Right renal cortex interstitium (tissue), 3 donors: ENCODE measurements at regions not wholly inside any gene's neighbourhood (a gene's known extent, or its start where the extent isn't known, plus 50 kb on each side); places are given as distances from the start of the nearest gene placed in this dataset.

Experiments used
- DNase-seq, 3 donors: peaks; one replicate each; pipeline ENCODE4 v3.0.0-alpha.2; 2013; ENCODE audit warnings: low read depth in 3 of 3, low spot score in 2 of 3

- no peak for DNase-seq
Observed at GRCh38 chr16:6863135-6863534, 469.5 kb upstream of the RBFOX1 start.

DNA sequence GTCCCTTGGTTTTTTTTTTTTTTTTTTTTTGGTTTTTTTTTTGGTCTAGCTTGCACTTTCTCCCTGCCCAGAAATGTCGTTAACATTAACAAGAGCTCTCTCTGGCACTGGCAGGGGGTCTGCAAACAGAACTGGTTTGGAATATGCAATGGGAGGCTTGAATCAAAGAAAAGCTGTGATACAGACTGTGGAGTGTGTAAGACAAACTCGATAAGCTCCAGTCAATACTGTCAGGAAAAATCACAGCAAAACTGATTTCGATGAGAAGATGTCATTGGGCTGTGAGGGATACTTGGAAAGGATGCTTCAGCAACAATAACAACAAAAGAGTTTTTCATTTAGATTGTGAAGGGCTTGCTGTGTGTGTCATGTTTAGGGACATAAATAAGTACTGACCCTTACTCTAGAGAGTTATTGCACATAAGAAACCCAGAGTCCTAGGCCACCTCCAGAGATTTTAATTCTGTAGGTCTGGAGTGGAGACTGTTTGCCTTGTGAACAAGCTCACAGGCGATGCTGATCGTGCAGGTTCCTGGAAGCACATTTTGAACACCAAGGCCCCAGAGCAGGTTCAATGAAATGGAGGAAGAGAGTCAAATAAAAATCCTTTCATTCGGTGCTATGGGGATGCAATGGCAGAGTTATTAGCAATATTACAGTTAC, 470.7 kb upstream of the RBFOX1 start:
- DNase-seq = no peak

GRCh38 chr16:6861135-6861814, 471.4 kb upstream of the RBFOX1 start:
- DNase-seq = no peak

DNA sequence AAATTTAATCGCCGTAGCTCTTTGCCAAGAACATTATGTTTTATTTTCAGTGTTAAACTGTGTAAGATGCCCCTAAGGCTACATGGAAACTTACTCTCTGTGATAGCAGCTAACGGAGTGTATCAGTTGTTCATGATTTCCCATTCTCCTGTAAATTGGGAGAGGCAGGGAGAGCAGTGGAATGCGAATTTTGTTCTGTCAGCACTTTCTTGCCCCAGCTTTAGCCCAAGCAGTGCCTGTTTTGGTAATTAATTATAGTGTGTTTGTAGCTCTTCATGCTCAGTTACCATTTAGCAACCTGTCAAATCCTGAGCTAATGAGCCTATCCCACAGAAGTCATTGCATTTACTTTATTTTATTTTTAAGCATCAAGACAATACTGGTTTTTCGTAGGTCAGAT, 475.1 kb upstream of the RBFOX1 start:
- DNase-seq = no peak

DNA sequence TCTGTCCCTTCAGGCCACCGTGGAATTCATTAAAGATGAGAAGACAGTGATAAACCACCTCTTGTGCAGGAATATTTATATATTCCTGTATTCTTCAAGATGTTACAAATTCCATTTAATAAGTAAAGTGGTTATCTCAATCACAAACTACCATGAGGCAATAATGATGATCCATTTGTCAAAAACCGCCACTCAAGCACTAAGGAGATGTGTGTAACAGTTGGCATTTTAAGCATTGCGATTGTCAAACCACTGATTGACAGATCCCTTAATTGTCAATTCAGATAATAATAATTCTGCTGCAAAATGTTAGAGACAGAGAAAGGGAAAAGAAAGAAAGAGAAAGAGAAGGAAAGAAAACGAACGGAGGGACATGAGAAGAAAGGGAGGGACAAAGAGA, 476.1 kb upstream of the RBFOX1 start:
- no peak for DNase-seq

- no peak for DNase-seq
Observed at GRCh38 chr16:6853565-6853964, 479.1 kb upstream of the RBFOX1 start.

- no peak for DNase-seq
Observed at GRCh38 chr16:6852643-6853225, 479.9 kb upstream of the RBFOX1 start.

DNA sequence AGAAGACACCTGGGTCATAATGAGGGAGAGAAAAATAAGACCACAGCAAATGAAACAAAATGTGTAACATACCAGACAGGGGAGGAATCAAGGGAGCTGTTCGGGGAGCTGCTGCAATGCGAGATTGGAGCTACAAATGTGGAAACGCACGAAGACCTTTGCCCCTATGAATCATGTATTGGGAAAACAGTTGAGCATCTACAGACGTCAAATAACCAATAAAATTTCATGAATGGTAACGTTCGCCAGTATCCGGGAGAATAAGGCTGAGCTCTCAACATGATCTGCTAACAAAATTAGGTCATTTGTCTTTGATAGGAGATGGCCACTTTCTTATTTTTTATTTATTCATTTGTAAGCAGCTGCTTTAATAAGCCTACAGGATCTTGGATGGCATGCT, 486.2 kb upstream of the RBFOX1 start:
- DNase-seq = no peak

GRCh38 chr16:6841392-6841791, 491.3 kb upstream of the RBFOX1 start:
- no peak for DNase-seq

- DNase-seq = no peak
Observed at GRCh38 chr16:6837722-6838121, 494.9 kb upstream of the RBFOX1 start.

- no peak for DNase-seq
Observed at GRCh38 chr16:6836766-6837165, 495.9 kb upstream of the RBFOX1 start.

DNA sequence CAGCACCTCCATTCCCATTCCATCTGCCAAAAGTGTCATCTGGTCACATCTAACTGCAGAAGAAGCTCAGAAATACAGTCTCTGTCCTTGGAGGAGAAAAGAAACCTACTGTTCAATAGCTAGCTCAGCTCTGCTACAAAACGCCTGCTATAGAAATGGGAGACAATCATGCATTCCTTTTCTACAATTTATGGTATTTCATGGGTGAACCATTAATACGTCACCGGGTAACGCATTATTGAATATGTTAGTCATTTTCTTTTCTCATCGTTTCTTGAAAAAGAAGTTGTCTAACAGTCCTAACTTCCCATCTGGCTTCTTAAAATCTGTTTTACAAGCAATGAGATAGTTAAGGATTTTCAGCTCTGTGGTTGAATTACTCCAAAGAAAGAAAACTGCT, 496.7 kb upstream of the RBFOX1 start:
- DNase-seq = no peak

- no peak for DNase-seq
Observed at GRCh38 chr16:6835516-6835915, 497.1 kb upstream of the RBFOX1 start.

DNA sequence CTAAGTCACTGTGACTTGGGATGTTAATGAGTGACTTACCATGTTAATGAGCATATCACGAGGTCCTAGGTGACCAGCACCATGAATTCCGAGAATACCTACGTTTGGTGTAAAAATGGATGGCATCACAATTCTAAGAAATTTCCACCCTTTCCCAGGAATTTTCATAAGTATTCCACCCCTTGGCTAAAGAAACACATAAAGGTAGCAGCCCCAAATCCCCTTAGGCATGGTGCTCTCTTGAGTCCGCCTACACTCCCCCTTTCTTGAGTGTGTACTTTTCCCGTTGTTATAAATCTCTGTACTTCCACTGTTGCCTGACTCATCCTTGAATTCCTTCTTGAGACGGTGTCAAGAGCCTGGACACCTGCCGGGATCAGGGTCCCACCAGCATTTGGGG, 504.0 kb upstream of the RBFOX1 start:
- no peak for DNase-seq

GRCh38 chr16:6827931-6828330, 504.7 kb upstream of the RBFOX1 start:
- no peak for DNase-seq

DNA sequence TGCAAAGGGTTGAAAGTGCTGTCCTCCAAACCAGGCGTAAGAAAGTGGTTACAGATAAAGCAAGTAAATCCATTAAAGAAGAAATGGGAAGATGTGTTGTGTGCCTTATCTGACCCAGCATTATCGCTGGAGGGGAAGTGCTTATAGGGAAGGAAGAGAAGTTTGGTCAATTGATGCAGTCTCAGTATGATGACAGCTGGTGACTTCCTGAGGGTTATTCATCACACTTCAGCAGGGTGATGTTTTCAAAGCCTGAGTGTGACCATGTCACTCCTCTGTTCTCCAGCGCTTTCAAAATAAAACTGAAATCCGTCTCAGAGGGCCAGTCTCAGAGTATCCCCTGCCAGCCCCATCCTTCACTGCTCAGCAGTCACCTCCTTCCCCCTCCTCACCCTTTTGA, 505.4 kb upstream of the RBFOX1 start:
- no peak for DNase-seq

GRCh38 chr16:6822041-6822440, 510.6 kb upstream of the RBFOX1 start:
- DNase-seq = no peak

DNA sequence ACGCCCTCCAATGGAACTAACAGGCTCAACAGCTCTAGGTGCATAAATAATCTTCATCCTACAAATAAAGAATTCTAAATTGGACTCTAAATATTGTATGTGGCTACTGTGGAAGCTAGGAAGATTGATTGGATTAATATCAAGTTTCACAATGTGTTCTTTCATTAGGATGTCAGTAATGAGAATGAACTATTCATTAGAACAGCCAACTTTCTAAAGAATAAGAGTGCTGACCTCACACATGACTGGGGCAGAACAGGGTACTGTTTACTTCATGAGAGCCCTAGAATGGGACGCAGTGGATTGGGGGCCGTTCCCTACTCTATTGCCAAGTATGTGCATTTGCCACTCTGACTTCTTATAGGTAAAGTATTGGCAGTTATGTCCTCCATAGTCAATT, 528.2 kb upstream of the RBFOX1 start:
- no peak for DNase-seq

GRCh38 chr16:6803176-6803575, 529.5 kb upstream of the RBFOX1 start:
- no peak for DNase-seq

- DNase-seq = no peak
Observed at GRCh38 chr16:6797223-6797622, 535.4 kb upstream of the RBFOX1 start.

- DNase-seq = no peak
Observed at GRCh38 chr16:6777624-6778023, 555.0 kb upstream of the RBFOX1 start.

- DNase-seq = no peak
Observed at GRCh38 chr16:6775712-6776111, 556.9 kb upstream of the RBFOX1 start.
